ENCODE measurements at regions not wholly inside any gene's neighbourhood (a gene's known extent, or its start where the extent isn't known, plus 50 kb on each side); places are given as distances from the start of the nearest gene placed in this dataset.

DNA sequence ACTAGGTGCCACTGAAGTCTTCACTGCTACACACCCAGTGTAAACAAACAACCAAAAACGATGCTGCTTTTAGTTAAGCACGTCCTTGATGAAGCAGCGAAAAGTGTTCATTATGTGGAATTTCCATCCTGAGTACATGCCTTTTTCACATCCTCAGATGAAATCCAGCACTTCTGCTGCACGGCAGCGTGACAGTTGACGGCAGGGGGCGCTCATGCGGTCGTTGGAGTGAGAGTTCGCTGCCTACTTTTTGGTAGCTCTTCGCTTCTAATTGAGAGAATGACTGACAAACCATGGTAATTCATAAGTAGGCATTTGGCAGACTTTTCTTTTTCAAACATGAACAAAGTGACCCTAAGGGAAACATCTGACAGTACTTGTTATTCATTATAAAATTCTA, 1124.9 kb downstream of the EFNB2 start:
- DNase-seq (ENCODE audit: low read depth in 2 of 3, low spot score in 2 of 3), result no peak

DNA sequence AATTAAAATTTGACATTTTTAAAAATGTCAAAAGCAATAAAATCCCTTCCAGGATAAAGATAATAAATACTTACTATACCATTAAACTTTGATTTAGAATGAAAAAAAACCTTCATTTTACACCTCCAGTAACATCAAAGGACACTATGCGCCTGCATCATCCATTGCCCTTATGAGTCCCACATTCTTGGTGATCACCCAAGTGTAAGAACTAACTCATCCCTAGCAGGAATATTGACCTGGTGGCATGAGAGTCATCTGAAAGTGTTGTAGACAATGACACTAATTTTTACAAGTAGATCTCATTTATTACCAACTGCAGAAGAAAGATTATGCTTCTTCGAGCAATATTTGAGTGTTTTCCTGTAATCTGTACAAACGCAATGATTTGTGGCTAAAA, 1128.9 kb downstream of the EFNB2 start:
- no peak for DNase-seq (ENCODE audit: low read depth in 2 of 3, low spot score in 2 of 3)

DNA sequence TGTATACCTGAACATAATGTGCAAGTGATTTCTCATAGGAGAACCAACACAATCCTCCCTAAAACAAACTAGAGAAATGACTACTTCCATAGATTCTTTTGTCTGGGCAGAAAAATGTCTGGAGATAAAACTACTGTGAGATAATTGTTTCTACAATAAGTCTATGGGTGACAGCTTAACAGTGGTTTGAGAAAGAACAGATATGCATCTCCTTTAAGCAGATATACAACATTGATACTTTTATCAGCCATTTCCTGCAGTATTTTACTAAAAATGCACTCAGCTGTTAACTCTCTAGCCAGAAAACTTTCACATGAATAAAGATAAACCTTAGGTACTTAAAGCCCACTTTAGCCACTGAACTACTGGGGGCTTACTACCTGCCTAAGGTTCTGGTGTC, 1132.4 kb downstream of the EFNB2 start:
- no peak for DNase-seq (ENCODE audit: low read depth in 2 of 3, low spot score in 2 of 3)

DNA sequence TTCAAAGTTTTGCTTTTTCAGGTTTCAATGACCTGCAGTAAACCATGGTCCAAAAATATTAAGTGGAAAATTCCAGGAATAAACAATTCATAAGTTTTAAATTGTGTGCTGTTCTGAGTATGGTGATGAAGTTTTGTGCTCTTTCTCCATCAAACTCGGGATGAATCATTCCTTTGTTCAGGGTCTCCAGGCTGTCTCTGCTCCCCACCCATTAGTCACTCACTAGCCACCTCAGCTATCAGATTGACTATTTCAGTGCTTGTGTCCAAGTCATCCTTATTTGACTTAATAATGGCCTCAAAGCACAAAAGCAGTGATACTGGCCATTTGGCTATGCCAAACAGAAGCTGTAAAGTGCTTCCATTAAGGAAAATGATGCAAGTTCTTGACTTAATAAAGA, 1140.4 kb downstream of the EFNB2 start:
- DNase-seq (ENCODE audit: low read depth in 2 of 3, low spot score in 2 of 3), result no peak

DNA sequence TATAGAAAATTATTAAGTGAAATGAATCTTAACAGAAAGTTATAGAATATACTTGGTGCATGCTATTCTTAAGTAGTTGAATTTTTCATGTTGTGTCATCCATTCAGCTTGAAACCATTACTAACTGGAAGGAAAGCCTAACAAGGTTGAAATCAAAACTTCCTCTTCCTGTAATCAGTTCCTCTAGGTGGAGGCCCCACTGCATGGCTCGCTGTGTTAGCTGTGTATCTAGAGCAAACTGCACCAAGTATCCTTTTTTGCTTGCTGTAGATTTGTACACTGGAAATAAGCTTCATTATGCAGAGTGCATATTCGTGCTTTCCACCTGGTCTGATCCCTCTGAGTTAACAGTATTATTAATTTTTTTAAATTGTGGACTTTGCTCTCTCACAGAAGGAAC, 1146.1 kb downstream of the EFNB2 start:
- no peak for DNase-seq (ENCODE audit: low read depth in 2 of 3, low spot score in 2 of 3)

DNA sequence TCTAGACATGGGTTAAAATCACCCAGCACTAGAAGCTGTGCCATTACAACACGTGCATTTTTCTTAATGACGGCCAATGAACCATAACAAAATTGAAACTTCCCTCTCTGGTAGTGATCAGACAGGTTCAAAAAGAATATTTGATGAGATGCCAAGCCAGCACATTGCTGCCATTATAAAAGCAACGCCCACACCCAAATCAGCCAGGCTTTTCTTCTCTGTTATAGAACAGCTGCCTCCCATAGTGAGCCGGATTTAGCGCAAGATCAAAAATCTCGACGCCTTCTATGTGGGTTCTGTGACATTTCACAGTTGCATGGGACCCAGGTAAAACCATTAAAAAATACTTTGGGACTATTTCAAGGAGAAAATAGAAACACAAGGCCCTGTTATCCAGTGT, 1158.0 kb downstream of the EFNB2 start:
- no peak for DNase-seq (ENCODE audit: low read depth in 2 of 3, low spot score in 2 of 3)

DNA sequence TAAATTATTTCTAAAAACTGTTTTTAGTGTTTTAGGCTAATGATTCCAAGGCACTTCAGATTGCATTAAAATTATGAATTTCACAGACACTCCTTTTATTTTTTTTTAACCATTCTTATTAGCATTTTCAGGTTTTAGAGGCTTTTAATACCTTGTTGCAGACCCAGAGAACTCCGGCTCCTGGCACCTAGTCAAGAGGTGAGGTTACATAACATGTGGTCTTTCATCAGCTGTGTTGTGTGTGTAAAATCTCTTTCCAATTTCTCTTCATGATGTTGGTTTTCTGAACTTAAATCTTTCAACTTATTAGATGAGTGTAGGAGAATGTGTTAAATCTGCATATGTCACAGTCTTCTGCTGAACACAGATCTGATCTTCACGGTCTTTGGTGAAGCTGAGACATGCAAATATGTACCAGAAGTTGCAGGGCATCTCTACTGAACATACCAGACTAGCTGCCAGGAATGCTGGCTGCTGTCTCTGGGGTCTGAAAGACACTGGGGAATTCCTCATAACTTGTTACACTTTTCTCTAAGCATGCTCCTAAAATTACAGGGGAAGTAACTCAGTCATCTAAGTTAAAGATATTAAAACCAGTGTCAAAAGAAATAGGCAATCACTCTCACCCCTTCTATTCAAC, 1165.3 kb downstream of the EFNB2 start:
- DNase-seq (ENCODE audit: low read depth in 2 of 3, low spot score in 2 of 3), result no peak

DNA sequence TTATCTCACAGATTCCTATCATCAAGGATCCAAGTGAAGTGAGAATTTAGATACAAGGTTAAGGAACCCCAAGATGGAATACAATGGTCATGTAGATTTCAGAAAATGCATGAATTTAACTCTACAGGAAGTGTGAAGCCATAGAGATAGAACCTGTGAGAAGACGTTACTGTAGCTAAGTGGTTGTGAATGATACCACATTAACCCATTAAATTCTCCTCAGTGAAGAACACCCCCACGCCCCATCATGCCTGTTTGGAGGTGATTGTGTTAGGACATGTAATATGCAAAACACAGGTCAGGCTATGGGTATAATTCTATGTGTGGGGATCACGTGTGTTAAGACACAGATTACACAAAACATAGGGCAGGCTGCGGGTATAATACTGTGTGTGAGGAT, 1166.7 kb downstream of the EFNB2 start:
- DNase-seq (ENCODE audit: low read depth in 2 of 3, low spot score in 2 of 3), result no peak

DNA sequence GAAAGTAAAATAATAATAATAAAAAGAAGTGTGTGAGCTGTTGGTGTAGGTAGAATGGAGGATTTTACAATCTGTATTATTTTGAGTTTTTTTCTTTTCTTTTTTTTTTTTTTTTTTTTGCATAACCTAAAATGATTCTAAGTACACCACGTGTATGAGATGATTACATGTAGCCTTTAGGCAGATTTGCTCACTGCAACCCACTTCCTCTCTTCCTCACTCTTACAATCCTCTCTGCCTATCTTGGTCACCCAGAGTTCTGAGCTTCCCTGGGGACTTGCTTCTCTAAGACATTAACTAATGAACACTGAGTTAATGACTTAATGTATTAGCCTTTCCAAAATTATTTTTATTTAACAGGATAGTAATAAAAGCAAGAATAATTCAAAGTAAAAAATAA, 1169.6 kb downstream of the EFNB2 start:
- DNase-seq (ENCODE audit: low read depth in 2 of 3, low spot score in 2 of 3), result no peak

DNA sequence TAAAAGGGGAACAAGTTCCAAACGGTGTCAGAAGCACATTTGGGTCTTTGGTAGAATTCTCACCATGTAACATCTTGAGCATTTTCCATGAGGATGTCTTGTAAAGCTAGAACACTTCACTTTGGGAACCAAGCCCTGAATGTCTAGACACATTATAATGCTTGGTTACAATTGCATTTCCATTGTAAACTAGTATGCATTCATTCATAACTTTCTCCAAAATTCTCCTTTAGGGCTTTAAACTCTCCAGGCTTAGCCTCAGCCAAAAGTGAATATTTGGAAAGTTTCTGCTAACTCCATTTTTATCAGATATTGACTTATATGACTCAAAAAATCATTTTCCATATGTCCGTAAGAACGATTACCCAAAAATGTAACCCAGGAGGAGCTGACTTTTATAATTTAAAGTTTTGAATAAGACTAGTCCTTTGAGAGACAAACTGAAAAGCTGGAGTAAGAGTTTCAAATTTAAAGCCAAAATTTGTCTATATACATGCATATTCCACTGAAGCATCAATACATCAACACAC, 1170.4 kb downstream of the EFNB2 start:
- no peak for DNase-seq (ENCODE audit: low read depth in 2 of 3, low spot score in 2 of 3)

DNA sequence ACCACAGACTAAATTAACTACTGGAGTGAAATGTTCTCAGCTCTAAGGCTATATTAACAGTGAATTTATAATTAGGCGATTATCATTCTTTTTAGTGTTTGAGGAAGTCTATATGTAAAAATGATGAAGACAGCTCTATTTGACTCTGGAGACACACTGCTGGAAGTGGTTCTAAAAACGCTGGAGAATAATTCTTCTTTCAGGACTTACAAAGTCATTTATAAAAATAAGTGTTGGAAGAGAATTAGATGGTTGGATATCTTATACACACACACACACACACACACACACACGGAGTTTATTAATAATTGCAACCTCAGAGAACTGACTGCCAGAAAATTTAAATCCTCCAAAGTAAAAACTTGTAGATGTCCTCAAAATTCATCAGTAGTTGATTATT, 1171.3 kb downstream of the EFNB2 start:
- no peak for DNase-seq (ENCODE audit: low read depth in 2 of 3, low spot score in 2 of 3)

DNA sequence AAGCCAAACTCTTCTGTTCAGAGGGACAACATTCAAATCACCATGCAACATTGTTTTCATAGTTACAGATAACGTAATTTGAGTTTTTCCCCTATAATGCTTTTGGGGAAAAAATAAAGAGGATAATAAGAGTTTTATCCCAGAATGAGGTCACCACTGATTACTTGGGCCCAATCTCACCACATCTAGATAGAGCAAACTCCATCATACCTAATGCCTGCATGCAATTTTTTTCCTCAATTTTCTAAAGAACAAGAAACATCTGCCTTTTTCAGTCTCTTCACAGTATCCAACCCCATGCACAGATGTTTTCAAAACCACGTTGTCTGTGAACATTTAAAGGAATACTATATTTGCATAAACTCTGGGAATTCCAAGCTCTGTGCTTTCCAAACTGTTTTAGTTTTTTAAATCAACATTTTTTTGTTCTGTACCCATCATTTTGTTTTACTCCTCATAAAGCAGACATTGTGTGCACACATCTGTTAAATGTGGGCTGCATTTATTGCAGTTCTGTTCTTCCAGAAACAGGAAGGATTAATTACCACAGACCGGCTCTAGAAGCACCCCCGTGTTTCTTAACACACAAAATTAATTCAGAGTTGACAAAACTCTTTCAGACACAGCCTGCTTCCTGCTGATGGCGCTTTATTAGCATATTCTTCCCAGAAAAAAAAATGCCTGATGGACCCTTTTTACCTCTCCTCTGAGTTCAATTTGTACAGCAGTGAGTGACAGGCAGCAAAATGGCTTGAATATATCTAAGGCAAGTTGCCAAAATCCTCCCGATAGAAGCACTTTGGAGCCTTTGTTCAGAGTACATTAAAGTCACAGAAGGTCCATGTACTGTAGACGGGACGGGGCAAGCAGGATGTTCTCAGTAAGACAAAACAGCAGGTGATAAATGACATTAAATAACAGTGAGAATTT, 1171.9 kb downstream of the EFNB2 start:
- DNase-seq (ENCODE audit: low read depth in 2 of 3, low spot score in 2 of 3), result no peak

DNA sequence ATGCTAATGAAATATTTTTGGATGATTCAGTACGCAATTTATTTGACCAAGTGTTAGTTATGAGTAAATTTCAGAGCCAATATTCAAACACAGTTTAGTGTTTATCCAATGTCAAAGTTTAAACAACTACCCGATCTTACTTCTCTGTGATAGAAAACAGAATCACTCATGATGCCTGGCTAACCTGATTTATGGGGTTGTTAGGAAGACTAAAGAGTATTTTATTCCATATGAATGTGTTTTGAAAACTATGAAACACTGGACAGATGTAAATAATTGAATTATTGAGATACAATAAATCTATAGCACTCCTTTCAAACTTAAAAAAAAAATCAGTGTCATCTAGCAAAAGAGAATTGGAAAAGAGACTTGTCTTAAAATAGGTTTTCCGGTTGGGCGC, 1181.8 kb downstream of the EFNB2 start:
- DNase-seq (ENCODE audit: low read depth in 2 of 3, low spot score in 2 of 3), result no peak

DNA sequence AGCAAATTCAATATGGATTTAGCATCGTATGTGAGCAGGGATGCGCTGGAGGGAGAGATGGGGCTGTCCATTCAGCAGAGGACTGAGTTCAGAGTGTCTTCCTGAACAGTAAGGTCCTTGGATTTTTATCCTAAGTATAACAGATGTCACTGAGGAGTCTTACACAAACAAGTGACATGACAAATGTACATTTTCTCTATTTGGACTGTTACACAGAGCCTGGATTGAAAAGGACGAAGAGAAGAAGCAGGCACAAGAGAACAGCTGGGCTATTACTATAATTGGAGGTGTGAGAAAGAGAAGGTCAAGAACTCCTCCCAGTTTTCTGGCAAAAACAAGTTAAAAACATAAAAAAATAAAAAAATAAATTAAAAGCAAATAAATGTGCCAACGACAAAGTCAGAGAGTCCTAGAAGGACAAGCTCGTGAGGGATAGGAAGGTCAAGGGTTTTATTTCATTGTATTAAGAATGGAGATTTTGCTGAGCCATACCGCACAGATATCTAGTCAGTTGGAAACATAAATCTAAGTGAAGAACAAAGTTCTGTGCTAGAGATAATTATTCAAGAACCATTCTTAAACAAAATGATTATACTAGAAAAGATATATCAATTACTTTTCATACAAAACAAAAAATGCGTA, 1186.3 kb downstream of the EFNB2 start:
- no peak for DNase-seq (ENCODE audit: low read depth in 2 of 3, low spot score in 2 of 3)

DNA sequence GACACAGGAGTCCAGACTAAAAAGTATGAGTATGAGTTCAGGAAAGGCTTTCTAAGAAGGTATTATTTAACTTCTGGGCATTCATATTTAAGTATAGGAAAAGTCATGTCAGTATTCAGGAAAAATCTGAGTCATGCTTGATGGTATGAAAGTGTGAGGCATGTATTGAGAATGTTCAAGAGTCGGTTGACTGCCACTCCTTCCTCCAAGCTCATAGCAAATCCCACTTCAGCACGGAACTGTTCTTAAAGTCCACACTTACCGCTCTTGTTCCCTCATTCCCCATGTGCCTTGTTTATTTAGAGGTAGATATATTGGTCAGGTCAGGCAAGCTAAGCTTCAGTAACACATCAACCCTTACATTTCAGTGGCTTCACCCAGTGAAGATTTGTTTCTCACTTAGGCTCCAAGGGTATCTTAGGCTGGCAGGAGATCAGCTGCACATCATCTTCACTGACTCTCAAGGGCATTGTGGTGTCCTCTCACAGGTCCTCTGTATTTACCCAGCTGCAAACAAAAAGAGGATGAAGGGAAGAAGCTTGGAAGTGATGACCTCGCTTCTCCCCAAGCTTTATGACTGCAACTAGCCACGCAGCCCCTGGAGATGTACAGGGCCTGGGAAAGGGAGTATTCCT, 1189.2 kb downstream of the EFNB2 start:
- DNase-seq (ENCODE audit: low read depth in 2 of 3, low spot score in 2 of 3), result no peak

DNA sequence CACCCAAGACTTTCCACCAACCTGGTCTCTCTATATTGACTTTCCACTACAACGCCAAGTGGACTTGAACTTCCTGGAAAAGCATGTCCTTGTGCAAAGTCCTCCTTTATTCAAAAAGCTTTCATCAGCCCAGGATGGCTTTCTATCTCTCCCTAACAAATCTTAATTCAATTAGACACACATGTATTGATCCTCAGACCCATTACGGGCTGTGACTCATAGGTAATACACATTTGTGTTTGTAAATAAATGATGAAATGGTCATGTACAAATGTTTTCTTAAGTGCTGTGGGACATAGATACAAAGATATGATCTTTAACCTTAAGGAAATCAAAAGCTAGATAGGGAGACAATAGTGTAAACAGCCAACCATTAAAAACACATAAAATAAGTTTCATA, 1189.7 kb downstream of the EFNB2 start:
- DNase-seq (ENCODE audit: low read depth in 2 of 3, low spot score in 2 of 3), result no peak

DNA sequence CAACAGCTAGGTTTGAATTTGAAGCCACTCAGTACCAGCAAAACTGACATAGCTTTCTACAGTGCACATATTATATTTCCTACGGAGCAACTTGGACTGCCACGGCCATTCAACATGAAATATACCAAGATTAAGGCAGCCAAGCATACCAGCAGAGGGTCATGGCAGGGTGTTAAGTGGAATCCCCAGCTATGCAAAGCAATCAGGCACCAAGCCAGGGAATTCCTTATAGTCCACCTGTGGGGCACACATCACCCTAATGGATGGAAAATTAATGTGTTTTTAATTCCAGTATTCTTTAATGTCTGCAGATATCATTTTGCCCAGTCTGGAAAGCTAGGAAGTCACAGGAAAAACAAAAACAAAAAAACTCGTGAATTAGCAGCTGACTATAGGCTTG, 1190.3 kb downstream of the EFNB2 start:
- no peak for DNase-seq (ENCODE audit: low read depth in 2 of 3, low spot score in 2 of 3)

DNA sequence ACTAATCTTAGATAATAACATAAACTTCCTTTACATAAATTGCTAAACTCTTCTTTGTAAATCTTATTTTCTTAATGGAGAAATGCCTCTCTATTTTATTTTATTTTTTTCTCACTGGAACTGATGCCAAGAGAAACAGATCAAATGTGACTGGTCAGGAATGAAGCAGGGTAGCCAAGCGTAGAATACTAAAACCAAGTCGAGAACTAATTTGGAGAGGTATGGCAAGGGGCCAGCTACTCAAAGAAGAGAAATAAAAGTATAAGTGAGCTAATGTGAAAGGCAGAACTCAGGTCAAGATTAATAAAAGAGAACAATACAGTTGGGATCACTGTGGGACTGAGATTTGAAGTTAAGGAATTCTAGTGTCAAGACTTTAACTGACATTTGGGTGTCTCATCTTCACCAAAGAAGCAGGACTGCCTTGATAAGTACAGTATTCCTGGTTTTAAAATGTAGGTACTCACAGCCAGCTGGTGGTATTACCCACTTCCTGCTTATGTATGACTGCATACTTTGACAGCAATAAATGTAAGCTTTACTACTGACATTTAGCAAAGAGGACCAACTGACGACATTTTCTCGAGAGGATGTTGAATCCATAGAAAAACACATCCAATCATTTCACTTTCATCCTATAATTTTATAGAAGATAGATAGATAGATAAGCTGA, 1192.2 kb downstream of the EFNB2 start:
- no peak for DNase-seq (ENCODE audit: low read depth in 2 of 3, low spot score in 2 of 3)

DNA sequence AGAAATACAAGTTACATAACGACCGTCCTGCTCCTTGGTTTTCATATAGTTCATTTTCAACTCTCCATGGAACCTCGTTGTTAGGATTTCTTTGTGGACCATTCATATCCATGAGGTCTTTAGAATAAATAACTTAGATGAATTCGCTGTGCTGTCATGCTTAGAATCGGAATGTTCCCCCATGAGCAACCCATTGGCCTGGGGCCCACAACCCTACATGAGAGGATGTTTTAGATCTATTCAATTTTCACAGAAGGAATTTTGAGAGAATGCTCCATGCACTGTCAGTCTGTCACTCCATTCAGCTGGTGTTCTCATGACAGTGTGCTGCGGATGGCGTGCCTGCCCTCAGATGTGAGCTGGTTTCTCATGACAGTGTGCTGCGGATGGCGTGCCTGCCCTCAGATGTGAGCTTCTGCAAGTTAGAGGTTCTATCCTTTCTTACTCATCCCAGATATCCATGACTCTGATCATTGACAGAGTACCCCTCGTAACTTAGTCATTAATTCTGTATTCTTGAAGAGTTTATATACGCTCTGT, 1193.1 kb downstream of the EFNB2 start:
- DNase-seq (ENCODE audit: low read depth in 2 of 3, low spot score in 2 of 3), result no peak

DNA sequence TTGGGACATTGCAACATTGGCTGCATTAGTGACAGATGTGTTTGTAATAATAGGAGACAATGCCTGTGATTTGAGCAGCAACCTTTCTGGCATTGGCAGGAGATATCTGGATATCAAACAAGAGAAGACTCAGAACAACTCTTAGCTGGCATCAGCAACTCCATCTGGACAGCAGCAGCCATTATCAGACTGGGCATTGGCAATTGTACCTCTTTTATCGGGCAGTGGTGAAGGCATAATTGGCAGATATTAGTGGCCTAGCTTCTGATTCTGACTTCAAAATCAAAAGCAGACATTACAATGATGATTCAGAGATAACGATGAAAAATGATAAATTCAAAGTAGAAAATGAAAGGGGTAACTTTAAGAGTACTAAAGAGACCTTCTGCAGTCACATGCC, 1193.7 kb downstream of the EFNB2 start:
- DNase-seq (ENCODE audit: low read depth in 2 of 3, low spot score in 2 of 3), result no peak

DNA sequence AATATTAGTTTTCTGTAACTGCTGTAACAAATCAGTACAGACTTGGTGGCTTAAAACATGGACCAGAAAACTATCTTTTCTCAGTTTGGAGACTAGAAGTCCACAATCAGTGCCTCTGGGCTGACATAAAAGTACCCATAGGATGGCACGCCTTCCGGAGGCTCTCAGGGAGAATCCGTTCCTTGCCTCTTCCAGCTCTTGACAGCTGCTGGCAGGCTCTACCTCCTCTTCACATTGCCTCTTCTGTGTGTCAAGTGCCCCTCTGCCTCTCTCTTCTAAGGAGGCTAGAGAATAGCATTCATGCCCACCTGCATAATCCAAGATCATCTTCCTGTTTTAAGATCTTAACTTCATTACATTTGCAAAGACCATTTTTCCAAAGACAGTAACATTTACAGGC, 1194.2 kb downstream of the EFNB2 start:
- no peak for DNase-seq (ENCODE audit: low read depth in 2 of 3, low spot score in 2 of 3)
